Right ventricle myocardium superior (tissue), 1 donor: ENCODE measurements at regions not wholly inside any gene's neighbourhood (a gene's known extent, or its start where the extent isn't known, plus 50 kb on each side); places are given as distances from the start of the nearest gene placed in this dataset.

ENCODE experiments used
- ATAC-seq: fragments of 200-7000 bp; cut with Tn5 transposase; one replicate; pipeline ENCODE4 v1.9.1; 2020; ENCODE audit warnings: mild to moderate bottlenecking; ENCODE audit not compliant: poor library complexity
- DNase-seq: peaks from one replicate; pipeline ENCODE4 v3.0.0-alpha.2; 2020
- intact Hi-C: fragments of 100-400 bp; cut with DNase I; formaldehyde crosslinking; loops from one replicate; pipeline ENCODE4 v1.11.2; 2022
- donor health status: DM: no; HTN: yes; CAD: no; lungs with severe emphysema.

DNA sequence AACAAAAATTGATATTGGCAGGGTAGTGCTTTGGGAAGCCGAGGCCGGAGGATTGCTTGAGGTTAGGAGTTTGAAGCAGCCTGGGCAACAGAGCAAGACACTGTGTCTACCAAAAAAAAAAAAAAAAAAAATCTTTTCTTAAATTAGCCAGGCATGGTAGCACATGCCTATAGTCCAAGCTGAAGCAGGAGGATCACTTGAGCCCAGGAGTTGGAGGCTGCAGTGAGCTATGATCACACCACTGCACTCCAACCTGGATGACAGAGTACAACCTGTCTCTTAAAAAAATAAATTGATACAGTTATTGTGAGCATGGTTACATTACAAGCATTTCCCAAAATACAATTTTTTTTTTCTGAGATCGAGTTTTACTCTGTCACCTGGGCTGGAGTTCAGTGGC, 59.4 kb upstream of the SVIL start:
- ATAC-seq: no peak
- intact Hi-C loops: no loop called here
- no peak for DNase-seq

- intact Hi-C loops: no loop called here
- peak; percentile 32 for ATAC-seq
- no peak for DNase-seq
Measured at GRCh38 chr10:29692121-29692539, 57.4 kb upstream of the SVIL start.

DNA sequence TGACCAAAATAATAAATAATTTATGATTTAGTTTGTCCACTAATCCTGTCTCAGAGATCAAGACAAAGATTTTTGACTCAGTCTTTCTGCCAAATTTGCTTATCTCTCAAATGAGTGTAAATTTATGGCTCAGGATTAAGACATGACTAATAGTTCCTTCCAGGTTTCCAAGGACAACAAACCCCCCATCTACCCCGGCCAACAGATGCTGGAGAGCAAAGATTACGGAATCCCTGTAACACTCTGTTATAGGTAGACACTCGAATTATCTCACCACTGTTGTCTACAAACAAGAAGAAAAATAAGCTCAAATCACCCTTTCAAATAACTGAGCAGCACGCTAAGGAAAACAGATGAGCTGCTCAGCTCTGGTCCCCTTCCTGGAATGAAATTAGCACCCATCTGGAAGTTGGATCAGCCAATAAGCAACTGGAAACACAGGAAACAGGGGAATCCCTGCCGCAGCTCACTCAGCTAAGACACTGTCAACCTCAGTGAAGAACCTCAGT, 56.8 kb upstream of the SVIL start:
- intact Hi-C loops: no loop called here
- DNase-seq (no peak), ATAC-seq (peak; percentile 66)

DNA sequence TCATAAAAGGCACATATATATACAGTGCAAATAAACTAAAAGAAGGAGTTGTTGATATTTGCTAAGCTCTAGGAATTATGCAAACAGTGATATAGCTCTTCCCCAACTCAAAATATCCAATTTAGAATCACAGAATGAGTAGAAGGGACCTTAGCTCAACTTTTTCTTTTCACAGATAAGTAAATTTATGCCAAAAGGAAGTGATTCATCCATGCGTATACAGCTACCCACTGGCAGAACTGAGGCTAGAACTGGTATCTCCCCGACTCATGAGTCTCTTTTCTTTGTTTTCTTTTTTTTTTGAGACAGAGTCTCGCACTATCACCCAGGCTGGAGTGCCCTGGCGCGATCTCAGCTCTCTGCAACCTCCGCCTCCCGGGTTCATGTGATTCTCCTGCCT, 54.2 kb upstream of the SVIL start:
- no peak for ATAC-seq
- intact Hi-C loops: no loop called here
- DNase-seq: no peak

DNA sequence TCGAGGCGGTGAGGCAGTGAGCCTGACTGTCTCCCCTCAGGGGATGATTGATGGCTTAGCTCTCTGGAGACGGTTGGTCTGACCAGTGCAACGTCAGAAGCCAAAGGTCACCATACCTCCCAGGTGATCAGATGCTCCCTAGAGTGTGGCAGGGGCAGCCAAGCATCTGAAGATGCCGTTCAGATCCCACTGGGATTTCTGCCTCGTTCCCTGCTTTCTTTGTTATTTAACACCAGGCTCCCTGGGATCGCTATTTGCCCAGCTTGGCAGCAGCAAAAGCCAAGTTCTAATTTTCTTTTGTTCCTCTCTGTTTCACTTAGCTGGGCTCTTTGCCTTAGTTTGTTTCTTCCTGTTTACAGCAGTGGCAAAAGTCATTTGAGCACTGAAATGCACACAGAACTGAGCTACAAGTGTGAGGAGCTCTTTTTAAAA, 53.5 kb upstream of the SVIL start:
- no peak for DNase-seq
- intact Hi-C loops: no loop called here
- no peak for ATAC-seq

DNA sequence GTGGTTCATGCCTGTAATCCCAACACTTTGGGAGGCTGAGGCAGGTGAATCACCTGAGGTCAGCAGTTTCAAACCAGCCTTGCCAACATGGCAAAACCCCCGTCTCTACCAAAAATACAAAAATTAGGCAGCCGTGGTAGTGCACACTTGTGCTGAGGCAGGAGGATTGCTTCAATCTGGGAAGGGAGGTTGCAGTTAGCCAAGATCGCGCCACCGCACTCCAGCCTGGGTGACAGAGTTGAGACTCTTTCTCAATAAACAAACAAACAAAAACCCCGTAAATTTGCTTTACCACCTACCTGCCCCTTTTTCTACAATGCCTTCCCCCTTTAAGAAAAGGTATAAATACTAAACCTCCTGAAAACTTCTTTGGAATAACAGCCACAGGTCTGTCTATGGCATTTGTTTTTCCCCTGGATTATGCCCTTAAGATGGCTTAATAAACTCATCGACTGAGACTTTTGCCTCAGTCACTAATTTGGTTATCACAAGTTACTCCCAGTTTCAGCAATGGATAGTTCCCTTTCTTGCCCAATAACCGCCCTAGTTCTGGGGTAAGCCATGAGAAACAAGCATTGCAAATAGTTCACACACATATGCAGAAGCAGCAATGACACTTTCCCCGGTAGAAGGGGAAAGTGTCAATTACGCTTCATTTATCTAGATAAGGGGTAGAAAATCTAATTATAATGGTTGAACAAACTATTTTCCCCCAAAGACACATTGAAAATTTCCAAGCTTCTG, 52.8 kb upstream of the SVIL start:
- peak; percentile 30 for ATAC-seq
- intact Hi-C loops: no loop called here
- no peak for DNase-seq

GRCh38 chr10:29685506-29685905, 50.7 kb upstream of the SVIL start:
- ATAC-seq: no peak
- DNase-seq: no peak
- intact Hi-C loops: no loop called here
